OCI-LY7 (cell line): ENCODE measurements at regions not wholly inside any gene's neighbourhood (a gene's known extent, or its start where the extent isn't known, plus 50 kb on each side); places are given as distances from the start of the nearest gene placed in this dataset.

Experiments used
- BruUV-seq: library from RNA; stranded (reverse); fragments of 400-500 nt; replicated peaks from 2 replicates; lab custom pipeline; 2021; lab: Mats Ljungman, UMichigan
- CTCF ChIA-PET: fragments of 300-600 bp; sonication (Branson Sonifier 250); formaldehyde crosslinking; loops from one replicate; lab custom pipeline; 2022; ENCODE audit warnings: antibody characterized with exemption; ENCODE audit not compliant: unreplicated experiment; lab: Charles Lee
- POLR2A ChIA-PET: fragments of 300-600 bp; sonication (Branson Sonifier 250); formaldehyde crosslinking; loops from one replicate; lab custom pipeline; 2022; ENCODE audit warnings: antibody characterized with exemption; lab: Charles Lee
- DNase-seq: peaks from one replicate; pipeline ENCODE4 v3.0.0-alpha.2; 2015; ENCODE audit warnings: low spot score
- H2AFZ ChIP-seq: fragments of 200-600 bp; sonication (generic), shearing (Covaris generic); 2 replicates; pipeline ENCODE4 v1.6.1; 2014; ENCODE audit warnings: mild to moderate bottlenecking, antibody characterized with exemption, low read length, moderate library complexity
- H3K27ac ChIP-seq: fragments of 200-600 bp; sonication (generic); 2 replicates; pipeline ENCODE4 v1.5.1; 2014; ENCODE audit warnings: mixed run types, low read depth, mild to moderate bottlenecking, moderate library complexity, low read length, inconsistent platforms; ENCODE audit not compliant: poor library complexity, severe bottlenecking
- H3K36me3 ChIP-seq: fragments of 200-600 bp; sonication (generic); 2 replicates; pipeline ENCODE4 v1.6.1; 2014; ENCODE audit warnings: mild to moderate bottlenecking, antibody characterized with exemption, low read length, moderate library complexity, mixed read lengths; ENCODE audit not compliant: insufficient read depth
- H3K4me1 ChIP-seq: fragments of 200-600 bp; sonication (generic); 2 replicates; pipeline ENCODE4 v1.5.1; 2014; ENCODE audit warnings: mild to moderate bottlenecking, low read length; ENCODE audit not compliant: insufficient read depth, poor library complexity, severe bottlenecking
- H3K4me2 ChIP-seq: fragments of 200-600 bp; sonication (generic); 2 replicates; pipeline ENCODE4 v1.6.1; 2014; ENCODE audit warnings: mild to moderate bottlenecking, low read length
- H3K4me3 ChIP-seq: fragments of 200-600 bp; sonication (generic); 2 replicates; pipeline ENCODE4 v1.5.1; 2014; ENCODE audit warnings: mild to moderate bottlenecking, low read depth, low read length; ENCODE audit not compliant: poor library complexity, severe bottlenecking
- H3K79me2 ChIP-seq: fragments of 200-600 bp; sonication (generic); 2 replicates; pipeline ENCODE4 v1.6.1; 2016; ENCODE audit warnings: low read depth, mild to moderate bottlenecking, low read length, moderate library complexity, mixed read lengths; ENCODE audit not compliant: insufficient read depth
- H3K9me2 ChIP-seq: fragments of 200-600 bp; sonication (generic); 2 replicates; pipeline ENCODE4 v1.6.1; 2016; ENCODE audit warnings: mild to moderate bottlenecking, low read length, mixed read lengths; ENCODE audit not compliant: insufficient read depth
- H3K9me3 ChIP-seq: fragments of 200-600 bp; sonication (generic); 2 replicates; pipeline ENCODE4 v1.6.1; 2014; ENCODE audit warnings: mild to moderate bottlenecking, mixed run types, low read length, mixed read lengths
- H4K20me1 ChIP-seq: fragments of 200-600 bp; sonication (generic); 2 replicates; pipeline ENCODE4 v1.6.1; 2014; ENCODE audit warnings: mild to moderate bottlenecking, antibody characterized with exemption, low read length, moderate library complexity, mixed read lengths; ENCODE audit not compliant: insufficient read depth
- EZH2phosphoT487 ChIP-seq: fragments of 200-600 bp; sonication (generic); IDR thresholded peaks from 2 replicates; pipeline ENCODE4 v1.6.1; 2018; ENCODE audit warnings: low read depth, borderline replicate concordance, mild to moderate bottlenecking, mixed run types, antibody characterized with exemption, low read length, moderate library complexity, mixed read lengths
- intact Hi-C: fragments of 100-400 bp; cut with micrococcal nuclease; formaldehyde crosslinking; loops from one replicate; pipeline ENCODE4 v1.10.0; 2022; ENCODE audit not compliant: unreplicated experiment
- TF ChIP-seq, protein P1 (sequence below): fragments of 200-600 bp; sonication (generic); conservative IDR thresholded peaks from 2 replicates; pipeline ENCODE4 v1.5.1; 2014; ENCODE audit warnings: mild to moderate bottlenecking, antibody characterized with exemption, low read length, moderate library complexity, mixed read lengths

DNA sequence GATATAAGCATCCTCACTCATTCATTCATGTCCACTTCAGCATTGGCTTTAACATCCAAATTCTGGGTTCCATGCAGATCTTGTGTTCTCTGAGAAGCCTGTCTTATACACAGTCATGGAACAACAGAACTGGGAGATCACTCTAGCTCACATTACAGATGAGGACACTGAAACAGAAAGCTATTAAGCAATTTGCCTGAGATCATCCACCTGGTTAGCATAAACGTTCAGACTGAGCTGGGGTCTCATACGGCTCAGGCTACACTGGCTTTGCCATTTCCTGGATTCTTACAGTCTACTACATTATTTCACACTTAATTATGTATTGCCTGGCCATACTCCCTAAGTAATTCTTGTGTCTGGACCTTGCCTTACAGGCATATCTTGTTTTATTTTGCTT is 169.4 kb upstream of the FANCL start:
- DNase-seq, result no peak
- H3K9me3 ChIP-seq, result no peaks in the 10 kb centered on the region
- no peaks in the 10 kb centered on the region for H4K20me1 ChIP-seq
- POLR2A ChIA-PET, result no interaction called here
- no TSS peak for BruUV-seq
- no peaks in the 10 kb centered on the region for H3K79me2 ChIP-seq
- H3K27ac ChIP-seq, result no peak overlapping the region
- TF ChIP-seq, protein P1, sequence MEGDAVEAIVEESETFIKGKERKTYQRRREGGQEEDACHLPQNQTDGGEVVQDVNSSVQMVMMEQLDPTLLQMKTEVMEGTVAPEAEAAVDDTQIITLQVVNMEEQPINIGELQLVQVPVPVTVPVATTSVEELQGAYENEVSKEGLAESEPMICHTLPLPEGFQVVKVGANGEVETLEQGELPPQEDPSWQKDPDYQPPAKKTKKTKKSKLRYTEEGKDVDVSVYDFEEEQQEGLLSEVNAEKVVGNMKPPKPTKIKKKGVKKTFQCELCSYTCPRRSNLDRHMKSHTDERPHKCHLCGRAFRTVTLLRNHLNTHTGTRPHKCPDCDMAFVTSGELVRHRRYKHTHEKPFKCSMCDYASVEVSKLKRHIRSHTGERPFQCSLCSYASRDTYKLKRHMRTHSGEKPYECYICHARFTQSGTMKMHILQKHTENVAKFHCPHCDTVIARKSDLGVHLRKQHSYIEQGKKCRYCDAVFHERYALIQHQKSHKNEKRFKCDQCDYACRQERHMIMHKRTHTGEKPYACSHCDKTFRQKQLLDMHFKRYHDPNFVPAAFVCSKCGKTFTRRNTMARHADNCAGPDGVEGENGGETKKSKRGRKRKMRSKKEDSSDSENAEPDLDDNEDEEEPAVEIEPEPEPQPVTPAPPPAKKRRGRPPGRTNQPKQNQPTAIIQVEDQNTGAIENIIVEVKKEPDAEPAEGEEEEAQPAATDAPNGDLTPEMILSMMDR, result no peak
- no peak for TF ChIP-seq EZH2phosphoT487
- intact Hi-C loops, result no loop called here
- H2AFZ ChIP-seq, result no peak overlapping the region
- no peak overlapping the region for H3K4me3 ChIP-seq
- CTCF ChIA-PET, result no interaction called here
- no peaks in the 10 kb centered on the region for H3K9me2 ChIP-seq
- H3K36me3 ChIP-seq, result no peaks in the 10 kb centered on the region
- no peaks in the 10 kb centered on the region for H3K4me1 ChIP-seq
- H3K4me2 ChIP-seq, result no peak overlapping the region

DNA sequence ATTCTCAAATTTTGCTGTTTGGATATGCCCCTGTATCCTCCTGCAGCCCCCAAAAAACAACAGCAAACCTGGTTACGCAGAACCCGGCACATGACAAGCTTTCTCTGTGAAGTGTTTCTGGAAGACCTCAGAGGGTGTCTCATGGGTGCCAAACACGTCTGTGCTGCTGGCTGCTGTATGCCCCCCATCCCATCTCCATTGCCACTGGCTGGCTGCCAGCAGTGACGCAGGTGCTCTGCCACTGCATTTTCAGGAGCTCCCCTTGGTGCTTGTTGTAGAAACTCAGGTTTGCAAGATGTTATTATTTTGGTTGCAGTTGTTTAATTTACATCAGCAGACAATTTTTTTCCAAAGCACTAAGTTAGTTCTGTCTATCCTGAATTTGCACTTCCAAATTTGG is 166.4 kb upstream of the FANCL start:
- no peak overlapping the region for H3K27ac ChIP-seq
- H2AFZ ChIP-seq, result no peak overlapping the region
- no peaks in the 10 kb centered on the region for H4K20me1 ChIP-seq
- H3K79me2 ChIP-seq, result no peaks in the 10 kb centered on the region
- H3K9me3 ChIP-seq, result no peaks in the 10 kb centered on the region
- H3K4me1 ChIP-seq, result no peaks in the 10 kb centered on the region
- H3K4me3 ChIP-seq, result no peak overlapping the region
- no peaks in the 10 kb centered on the region for H3K36me3 ChIP-seq
- intact Hi-C loops, result no loop called here
- TF ChIP-seq, protein P1, result no peak
- TF ChIP-seq EZH2phosphoT487, result no peak
- POLR2A ChIA-PET, result no interaction called here
- H3K9me2 ChIP-seq, result no peaks in the 10 kb centered on the region
- H3K4me2 ChIP-seq, result no peak overlapping the region
- no TSS peak for BruUV-seq
- CTCF ChIA-PET, result no interaction called here
- DNase-seq, result no peak

DNA sequence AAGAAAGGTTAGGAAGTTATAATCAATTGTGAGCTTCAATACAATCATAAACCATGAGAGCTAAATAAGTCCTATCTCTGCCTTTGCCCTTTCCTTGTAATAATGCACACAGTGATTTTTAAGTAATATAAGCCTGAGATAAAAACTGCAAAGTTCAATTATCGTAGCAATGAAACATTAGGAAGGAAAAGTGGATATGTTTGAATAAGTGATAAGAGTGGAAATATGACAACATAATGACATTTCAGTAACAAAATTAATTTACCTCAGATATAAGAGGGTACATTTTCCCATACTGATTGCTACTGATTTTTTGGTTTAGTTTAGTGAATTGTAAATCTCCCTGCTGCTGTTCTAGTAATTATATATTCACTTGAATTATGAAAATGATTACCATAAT is 164.2 kb upstream of the FANCL start:
- Histone ChIP-seq H3K79me2 (no peaks in the 10 kb centered on the region), H3K9me3 (no peaks in the 10 kb centered on the region), H3K4me3 (no peak overlapping the region), H2AFZ (no peak overlapping the region), H3K4me2 (no peak overlapping the region), H3K4me1 (no peaks in the 10 kb centered on the region), H3K27ac (no peak overlapping the region), H3K9me2 (no peaks in the 10 kb centered on the region), H3K36me3 (no peaks in the 10 kb centered on the region), H4K20me1 (no peaks in the 10 kb centered on the region)
- no TSS peak for BruUV-seq
- intact Hi-C loops, result no loop called here
- CTCF ChIA-PET, result no interaction called here
- TF ChIP-seq, protein P1, result no peak
- no peak for TF ChIP-seq EZH2phosphoT487
- POLR2A ChIA-PET, result interaction anchor here (0.9 kb wide), 1 partner anchor 42 kb away, joined by 3 read pairs; no protein-coding TSS in a partner anchor
- DNase-seq, result no peak
